CD4-positive, alpha-beta T cell treated with Interleukin-4 for 1 hour (primary cell): ENCODE measurements at regions not wholly inside any gene's neighbourhood (a gene's known extent, or its start where the extent isn't known, plus 50 kb on each side); places are given as distances from the start of the nearest gene placed in this dataset.
"Not testable (repeated sequence)": the region's sequence is repeated elsewhere in the genome, so short reads cannot be mapped to it uniquely, and the experiment has no call there.

ENCODE experiments used
- DNase-seq, 2 donors: peaks; one replicate each; pipeline ENCODE4 v3.0.0-alpha.2; 2020 to 2022

DNA sequence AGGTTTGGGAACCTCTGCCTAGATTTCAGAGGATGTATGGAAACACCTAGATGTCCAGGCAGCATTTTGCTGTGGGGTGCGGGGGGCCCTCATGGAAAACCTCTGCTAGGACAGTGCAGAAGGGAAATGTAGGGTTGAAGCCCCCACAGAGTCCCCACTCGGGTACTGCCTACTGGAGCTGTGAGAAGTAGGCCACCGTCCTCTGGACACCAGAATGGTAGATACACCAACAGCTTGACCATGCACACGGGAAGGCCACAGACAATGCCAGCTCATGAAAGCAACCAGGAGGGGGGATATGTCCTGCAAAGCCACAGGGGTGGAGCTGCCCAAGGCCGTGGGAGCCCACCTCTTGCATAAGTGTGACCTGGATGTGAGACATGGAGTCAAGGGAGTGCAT is 1336.5 kb downstream of the SPATA31A7 start:
- not testable (repeated sequence) for DNase-seq

DNA sequence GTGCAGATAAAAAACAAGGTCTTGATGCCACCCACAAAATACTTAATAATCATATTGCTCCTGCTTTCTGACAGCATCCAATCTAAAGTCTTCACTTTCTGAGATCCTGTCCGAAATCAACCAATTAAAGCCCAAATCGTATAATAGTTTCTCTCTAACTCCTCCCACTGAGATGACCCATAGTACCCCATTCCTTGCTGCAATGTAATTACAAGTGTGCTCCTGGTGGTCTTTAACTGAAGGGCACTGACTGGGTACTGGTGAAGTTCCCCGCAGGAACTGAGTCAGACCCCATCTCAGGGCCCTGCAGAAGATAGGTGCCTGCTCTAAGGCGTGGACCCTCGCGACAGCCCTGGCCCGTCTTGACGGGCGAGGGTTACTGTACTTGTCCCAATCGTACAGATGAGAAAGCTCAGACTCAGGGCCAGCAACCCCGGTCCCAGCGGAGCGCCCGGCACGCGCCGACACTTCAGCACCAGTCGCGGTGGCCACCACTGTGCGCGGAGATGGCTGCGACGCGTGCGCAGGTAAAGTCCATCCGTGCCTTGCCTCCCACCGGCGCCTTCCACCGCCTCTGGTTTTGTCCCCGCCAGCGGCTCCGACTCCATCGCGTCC is 1342.4 kb downstream of the SPATA31A7 start:
- DNase-seq = not testable (repeated sequence)

DNA sequence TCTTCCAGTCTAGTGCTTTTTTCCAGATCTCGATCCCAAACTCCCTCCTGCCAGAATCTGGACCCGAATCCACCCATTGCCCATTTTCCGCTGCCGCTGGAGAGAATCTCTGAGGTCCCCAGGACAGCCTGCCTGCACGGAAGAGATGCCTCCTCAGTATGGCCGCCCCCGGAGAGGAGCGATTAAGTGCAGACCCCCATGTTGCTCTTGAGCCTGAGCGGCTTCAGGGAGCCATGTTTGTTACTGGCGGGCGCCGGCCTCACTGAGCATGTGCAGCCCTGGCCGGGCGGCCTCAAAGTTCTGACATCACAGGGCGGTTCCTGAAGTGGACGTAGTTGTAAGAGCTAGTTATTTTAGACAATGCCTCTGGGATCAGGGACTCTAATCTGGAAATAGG is 1342.9 kb downstream of the SPATA31A7 start:
- peak in 1 of 2 donors; percentile 56 for DNase-seq

DNA sequence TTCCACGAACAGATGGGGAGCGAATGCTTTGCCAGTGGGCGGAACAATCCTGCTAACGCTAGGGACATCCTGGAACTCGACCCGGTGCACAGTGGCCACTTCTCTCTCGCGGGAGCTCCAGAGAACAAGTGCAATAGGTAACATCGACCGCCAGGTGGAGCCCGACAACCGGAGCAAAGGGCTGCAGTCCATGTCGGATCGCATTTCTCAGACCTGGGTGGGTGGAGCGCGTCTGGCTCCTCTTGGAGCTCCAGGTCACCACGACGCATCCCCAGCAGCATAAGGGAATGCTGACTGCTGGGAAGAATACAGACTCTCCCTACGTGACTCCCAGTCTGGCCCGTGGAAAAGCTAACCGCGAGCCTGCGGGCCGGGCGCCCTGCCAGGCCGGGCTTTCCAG is 1360.7 kb downstream of the SPATA31A7 start:
- not testable (repeated sequence) for DNase-seq

DNA sequence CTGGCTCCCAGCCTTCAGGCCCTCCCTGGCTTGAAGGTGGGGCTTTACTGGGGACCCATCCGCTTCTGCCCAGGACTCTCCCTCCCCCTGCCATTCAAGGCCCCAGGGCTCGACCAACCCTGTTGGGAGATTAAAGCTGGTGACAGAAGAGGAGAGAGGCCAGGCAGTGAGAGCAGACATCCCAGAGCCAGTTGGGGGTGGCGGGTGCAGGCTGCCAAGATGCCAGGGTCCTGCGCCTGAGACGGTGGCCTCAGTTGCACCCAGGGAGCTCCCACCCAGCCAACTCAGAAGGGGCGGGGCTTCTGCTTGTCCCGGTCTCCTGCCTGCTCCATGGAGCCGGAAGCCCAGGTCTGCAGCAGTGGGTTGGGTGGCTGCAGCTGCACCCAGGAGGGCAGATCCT is 1370.8 kb downstream of the SPATA31A7 start:
- not testable (repeated sequence) for DNase-seq

DNA sequence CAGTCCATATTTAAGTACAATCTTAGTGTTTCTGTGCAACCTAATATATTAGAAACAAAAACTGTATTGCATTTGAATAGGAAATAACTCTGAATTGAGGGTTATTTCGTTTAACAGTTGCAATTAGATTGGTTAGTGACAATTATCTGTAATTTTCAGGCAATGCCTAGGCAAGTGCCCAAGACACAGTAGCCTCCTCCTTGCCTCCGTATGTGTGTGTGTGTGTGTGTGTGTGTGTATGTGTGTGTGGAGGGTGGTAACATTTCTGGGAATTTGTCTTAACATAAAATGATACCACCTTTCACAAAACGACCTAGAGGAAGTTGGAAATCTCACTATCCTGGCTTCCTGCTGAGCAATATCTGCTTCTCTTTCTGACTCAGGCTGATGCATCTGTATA is 1375.3 kb downstream of the SPATA31A7 start:
- DNase-seq = not testable (repeated sequence)

DNA sequence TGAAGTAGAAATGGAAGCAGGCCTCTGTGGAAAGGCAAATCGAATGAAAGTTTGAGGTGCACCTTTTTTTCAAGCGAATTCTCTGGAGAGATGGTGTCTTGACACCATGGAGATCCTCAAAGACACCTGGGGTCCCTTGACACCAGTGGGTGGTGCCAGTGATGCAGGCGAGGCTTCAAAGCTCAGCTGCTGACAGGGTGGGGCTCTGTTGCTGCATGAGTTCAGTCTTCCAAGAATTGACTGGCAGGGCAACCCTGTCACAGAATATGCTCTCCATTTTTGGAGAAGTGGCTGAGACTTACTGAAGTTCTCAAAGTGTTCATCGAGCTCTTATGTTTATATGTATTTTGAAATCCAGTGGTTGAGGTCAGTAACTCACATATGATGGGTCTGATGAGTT is 1376.6 kb downstream of the SPATA31A7 start:
- DNase-seq = not testable (repeated sequence)

DNA sequence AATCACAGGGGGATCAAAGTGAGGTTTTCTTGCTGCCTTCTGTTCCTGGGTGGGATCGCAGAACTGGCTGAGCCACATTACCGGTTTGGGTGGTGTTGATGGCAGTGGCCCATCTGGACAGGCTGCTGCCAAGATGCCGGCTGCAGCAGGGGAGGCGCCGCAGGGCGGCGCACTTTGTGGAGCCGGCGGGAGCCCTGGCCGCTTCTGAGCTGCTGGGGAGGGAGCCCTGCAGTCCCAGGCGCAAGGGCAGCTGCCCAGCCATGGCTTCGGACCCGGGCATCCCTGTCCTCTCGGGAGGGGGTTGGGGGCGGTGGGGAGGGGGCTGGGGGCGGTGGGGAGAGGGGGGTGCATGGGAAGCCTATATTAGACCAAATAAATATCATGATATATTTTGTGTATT is 1407.3 kb downstream of the SPATA31A7 start:
- not testable (repeated sequence) for DNase-seq
